H9 (cell line): ENCODE measurements at regions not wholly inside any gene's neighbourhood (a gene's known extent, or its start where the extent isn't known, plus 50 kb on each side); places are given as distances from the start of the nearest gene placed in this dataset.
"Not testable (repeated sequence)": the region's sequence is repeated elsewhere in the genome, so short reads cannot be mapped to it uniquely, and the experiment has no call there.

ENCODE experiments used
- DNase-seq: peaks from one replicate; pipeline ENCODE4 v3.0.0-alpha.2; 2017
- H2AFZ ChIP-seq: one replicate; pipeline ENCODE4 v1.6.1; 2013; ENCODE audit warnings: mild to moderate bottlenecking, low read length, control low read depth, moderate library complexity
- H2AK5ac ChIP-seq: 2 replicates; pipeline ENCODE4 v1.6.1; 2013; ENCODE audit warnings: low read length, control low read depth, mixed read lengths; ENCODE audit not compliant: insufficient read length
- H2BK120ac ChIP-seq: one replicate; pipeline ENCODE4 v1.6.1; 2013; ENCODE audit warnings: low read depth, mild to moderate bottlenecking, low read length, control low read depth, inconsistent platforms; ENCODE audit not compliant: poor library complexity, severe bottlenecking
- H2BK12ac ChIP-seq: 2 replicates; pipeline ENCODE4 v1.6.1; 2013; ENCODE audit warnings: low read length, control low read depth, mixed read lengths, low read depth; ENCODE audit not compliant: insufficient read length
- H2BK15ac ChIP-seq: 2 replicates; pipeline ENCODE4 v1.6.1; 2013; ENCODE audit warnings: low read depth, low read length, control low read depth
- H2BK20ac ChIP-seq: one replicate; pipeline ENCODE4 v1.6.1; 2013; ENCODE audit warnings: low read depth, mild to moderate bottlenecking, low read length, control low read depth, inconsistent platforms; ENCODE audit not compliant: poor library complexity, severe bottlenecking
- H2BK5ac ChIP-seq: 2 replicates; pipeline ENCODE4 v1.6.1; 2013; ENCODE audit warnings: low read length, control low read depth, mixed read lengths; ENCODE audit not compliant: insufficient read length
- H3K14ac ChIP-seq: 2 replicates; pipeline ENCODE4 v1.6.1; 2013; ENCODE audit warnings: low read length, control low read depth; ENCODE audit not compliant: insufficient read depth
- H3K18ac ChIP-seq: 2 replicates; pipeline ENCODE4 v1.6.1; 2013; ENCODE audit warnings: low read depth, mild to moderate bottlenecking, mixed read lengths, low read length, control low read depth; ENCODE audit not compliant: insufficient read length
- H3K23ac ChIP-seq: 2 replicates; pipeline ENCODE4 v1.6.1; 2013; ENCODE audit warnings: low read length, control low read depth, mixed read lengths, low read depth; ENCODE audit not compliant: insufficient read length
- H3K23me2 ChIP-seq: 2 replicates; pipeline ENCODE4 v1.6.1; 2013; ENCODE audit warnings: low read depth, mild to moderate bottlenecking, mixed read lengths, low read length, control low read depth; ENCODE audit not compliant: insufficient read length, poor library complexity, severe bottlenecking
- H3K27ac ChIP-seq: 2 replicates; pipeline ENCODE4 v1.5.1; 2013; ENCODE audit warnings: low read length, control low read depth, mixed read lengths, low read depth; ENCODE audit not compliant: insufficient read length
- H3K27me3 ChIP-seq: 2 replicates; pipeline ENCODE4 v1.6.1; 2013; ENCODE audit warnings: low read length, control low read depth, inconsistent platforms; ENCODE audit not compliant: insufficient read depth
- H3K4ac ChIP-seq: 2 replicates; pipeline ENCODE4 v1.6.1; 2013; ENCODE audit warnings: low read depth, mild to moderate bottlenecking, control low read depth, inconsistent platforms, low read length, moderate library complexity
- H3K4me1 ChIP-seq: 2 replicates; pipeline ENCODE4 v1.6.1; 2013; ENCODE audit warnings: low read length, control low read depth, inconsistent platforms; ENCODE audit not compliant: insufficient read depth
- H3K4me2 ChIP-seq: 2 replicates; pipeline ENCODE4 v1.6.1; 2013; ENCODE audit warnings: low read length, control low read depth, mixed read lengths; ENCODE audit not compliant: insufficient read length, insufficient read depth
- H3K56ac ChIP-seq: 2 replicates; pipeline ENCODE4 v1.6.1; 2013; ENCODE audit warnings: low read depth, mild to moderate bottlenecking, mixed read lengths, low read length, control low read depth; ENCODE audit not compliant: insufficient read length
- H3K79me1 ChIP-seq: 2 replicates; pipeline ENCODE4 v1.6.1; 2013; ENCODE audit warnings: low read depth, mild to moderate bottlenecking, moderate library complexity, low read length, control low read depth, inconsistent platforms; ENCODE audit not compliant: insufficient read depth, poor library complexity, severe bottlenecking
- H3K79me2 ChIP-seq: 2 replicates; pipeline ENCODE4 v1.6.1; 2013; ENCODE audit warnings: low read length, control low read depth, inconsistent platforms; ENCODE audit not compliant: insufficient read depth
- H3K9ac ChIP-seq: 2 replicates; pipeline ENCODE4 v1.6.1; 2013; ENCODE audit warnings: low read length, control low read depth, mixed read lengths; ENCODE audit not compliant: insufficient read length; ENCODE audit errors: extremely low read depth
- H3K9me3 ChIP-seq: one replicate; pipeline ENCODE4 v1.6.1; 2013; ENCODE audit warnings: low read depth, low read length, inconsistent platforms; ENCODE audit not compliant: control insufficient read depth
- H3T11ph ChIP-seq: one replicate; pipeline ENCODE4 v1.6.1; 2013; ENCODE audit warnings: mild to moderate bottlenecking, low read length, control low read depth, inconsistent platforms
- H4K20me1 ChIP-seq: one replicate; pipeline ENCODE4 v1.6.1; 2013; ENCODE audit not compliant: control insufficient read depth, insufficient read length, insufficient read depth
- H4K5ac ChIP-seq: 2 replicates; pipeline ENCODE4 v1.6.1; 2013; ENCODE audit warnings: low read depth, mild to moderate bottlenecking, mixed read lengths, low read length, control low read depth; ENCODE audit not compliant: insufficient read length
- H4K8ac ChIP-seq: replicated peaks from 2 replicates; pipeline ENCODE4 v1.6.1; 2013; ENCODE audit warnings: low read length, control low read depth, mixed read lengths, low read depth; ENCODE audit not compliant: insufficient read length
- H4K91ac ChIP-seq: 2 replicates; pipeline ENCODE4 v1.6.1; 2013; ENCODE audit warnings: low read depth, mild to moderate bottlenecking, moderate library complexity, mixed read lengths, low read length, control low read depth; ENCODE audit not compliant: insufficient read length
- H3K27ac Mint-ChIP-seq, 3 experiments: 2 replicates in 2 of 3; 3 replicates in 1 of 3; pipeline ENCODE4 v1.8.0; 2020 to 2021; ENCODE audit warnings: mixed read lengths in 3 of 3, mild to moderate bottlenecking in 1 of 3, moderate library complexity in 1 of 3
- H3K27me3 Mint-ChIP-seq: 2 replicates; pipeline ENCODE4 v1.8.0; 2021; ENCODE audit warnings: low read depth, mild to moderate bottlenecking, moderate library complexity, mixed read lengths
- H3K36me3 Mint-ChIP-seq, 3 experiments: 2 replicates in 2 of 3; 3 replicates in 1 of 3; pipeline ENCODE4 v1.8.0; 2020 to 2021; ENCODE audit warnings: low read depth in 3 of 3, mixed read lengths in 3 of 3; ENCODE audit not compliant: insufficient read depth in 1 of 3
- H3K4me1 Mint-ChIP-seq, 2 experiments: 2 replicates each; pipeline ENCODE4 v1.8.0; 2020; ENCODE audit warnings: mixed read lengths in 2 of 2
- H3K4me3 Mint-ChIP-seq, 2 experiments: 2 replicates in 1 of 2; 3 replicates in 1 of 2; pipeline ENCODE4 v1.8.0; 2020 to 2021; ENCODE audit warnings: mild to moderate bottlenecking in 2 of 2, mixed read lengths in 2 of 2, moderate library complexity in 1 of 2
- H3K9me3 Mint-ChIP-seq, 2 experiments: 2 replicates in 1 of 2; 3 replicates in 1 of 2; pipeline ENCODE4 v1.8.0; 2020; ENCODE audit warnings: mild to moderate bottlenecking in 2 of 2, mixed read lengths in 2 of 2, moderate library complexity in 1 of 2
- WGBS: extraction: QIAGEN DNeasy Blood & Tissue Kit; methylation state at CpG from one replicate; pipeline ENCODE4 v1.1.7; 2013; ENCODE audit warnings: missing lambda C conversion rate, low lambda C conversion rate, mixed read lengths; ENCODE audit not compliant: insufficient read length; ENCODE audit errors: extremely low coverage; 5-methylcytosine and 5-hydroxymethylcytosine counted together

GRCh38 chr9:94397766-94398379, 69.4 kb upstream of the NUTM2F start:
- H3K79me2 ChIP-seq: not testable (repeated sequence)

GRCh38 chr9:94400461-94400860, 72.0 kb upstream of the NUTM2F start:
- H3K36me3 Mint-ChIP-seq, H3K27me3 Mint-ChIP-seq, H3K18ac ChIP-seq, H2AK5ac ChIP-seq, H3K56ac ChIP-seq, H4K8ac ChIP-seq, H4K91ac ChIP-seq, H3K4me1 Mint-ChIP-seq, H3K4ac ChIP-seq, H3K23me2 ChIP-seq, H3K79me1 ChIP-seq, H4K20me1 ChIP-seq, H3K23ac ChIP-seq, H3K9me3 ChIP-seq, DNase-seq, H3K9me3 Mint-ChIP-seq, H2BK120ac ChIP-seq, H3T11ph ChIP-seq, H3K14ac ChIP-seq, H2BK5ac ChIP-seq, H3K79me2 ChIP-seq, H3K27ac Mint-ChIP-seq, H2BK20ac ChIP-seq, H3K4me1 ChIP-seq, H4K5ac ChIP-seq, H3K9ac ChIP-seq, H2AFZ ChIP-seq, H2BK12ac ChIP-seq, H2BK15ac ChIP-seq, H3K27me3 ChIP-seq, H3K4me3 Mint-ChIP-seq, H3K27ac ChIP-seq, H3K4me2 ChIP-seq: not testable (repeated sequence)
- WGBS: no CpG with 5 or more reads among the region's 4 CpGs

More at GRCh38 chr9:94397766-94398379, 69.4 kb upstream of the NUTM2F start:
- H3K79me1 ChIP-seq, H3K4ac ChIP-seq, H2BK20ac ChIP-seq, H3K27me3 ChIP-seq, H3K27ac ChIP-seq, H3K18ac ChIP-seq, H3K4me1 ChIP-seq, H3K9ac ChIP-seq, H3T11ph ChIP-seq, H4K5ac ChIP-seq, H3K36me3 Mint-ChIP-seq, H3K27me3 Mint-ChIP-seq, H2BK12ac ChIP-seq, H3K23ac ChIP-seq, H2AFZ ChIP-seq, H2BK15ac ChIP-seq, H3K14ac ChIP-seq, H3K4me1 Mint-ChIP-seq, H3K23me2 ChIP-seq, H3K9me3 ChIP-seq, DNase-seq, H3K4me2 ChIP-seq, H3K9me3 Mint-ChIP-seq, H3K4me3 Mint-ChIP-seq, H4K91ac ChIP-seq, H3K56ac ChIP-seq, H2BK120ac ChIP-seq, H4K20me1 ChIP-seq, H4K8ac ChIP-seq, H2BK5ac ChIP-seq, H2AK5ac ChIP-seq: not testable (repeated sequence)
- no CpG with 5 or more reads among the region's 3 CpGs for WGBS
- peak overlapping the region in 1 of 3 experiments; percentile 63; a peak in 1 of 7 replicates for H3K27ac Mint-ChIP-seq
